ENCODE measurements at regions not wholly inside any gene's neighbourhood (a gene's known extent, or its start where the extent isn't known, plus 50 kb on each side); places are given as distances from the start of the nearest gene placed in this dataset.
A peak's percentile ranks its signal among the peaks of the same experiment; 100 is the strongest.

- no peak for DNase-seq
Measured at GRCh38 chr10:36191009-36191408, 548.9 kb upstream of the FZD8 start.

- DNase-seq, result no peak
Measured at GRCh38 chr10:36188461-36188860, 546.4 kb upstream of the FZD8 start.

GRCh38 chr10:36188080-36188453, 546.0 kb upstream of the FZD8 start:
- DNase-seq, result no peak

- DNase-seq, result no peak
Measured at GRCh38 chr10:36187380-36188079, 545.4 kb upstream of the FZD8 start.

GRCh38 chr10:36185097-36185496, 543.0 kb upstream of the FZD8 start:
- DNase-seq, result peak; percentile 31

GRCh38 chr10:36183726-36184125, 541.6 kb upstream of the FZD8 start:
- DNase-seq, result no peak

- DNase-seq, result no peak
Measured at GRCh38 chr10:36183056-36183455, 541.0 kb upstream of the FZD8 start.

GRCh38 chr10:36182606-36183005, 540.5 kb upstream of the FZD8 start:
- DNase-seq, result no peak

- DNase-seq, result peak; percentile 45
Measured at GRCh38 chr10:36182179-36182566, 540.1 kb upstream of the FZD8 start.

GRCh38 chr10:36181426-36182178, 539.5 kb upstream of the FZD8 start:
- DNase-seq, result no peak

GRCh38 chr10:36178616-36179015, 536.5 kb upstream of the FZD8 start:
- DNase-seq, result no peak

- no peak for DNase-seq
Measured at GRCh38 chr10:36177071-36177470, 535.0 kb upstream of the FZD8 start.

GRCh38 chr10:36175954-36176353, 533.9 kb upstream of the FZD8 start:
- DNase-seq, result no peak

- no peak for DNase-seq
Measured at GRCh38 chr10:36173364-36173763, 531.3 kb upstream of the FZD8 start.

- DNase-seq, result no peak
Measured at GRCh38 chr10:36171953-36172940, 530.2 kb upstream of the FZD8 start.

- no peak for DNase-seq
Measured at GRCh38 chr10:36171556-36171952, 529.5 kb upstream of the FZD8 start.

GRCh38 chr10:36170943-36171501, 528.9 kb upstream of the FZD8 start:
- no peak for DNase-seq

- no peak for DNase-seq
Measured at GRCh38 chr10:36170142-36170719, 528.1 kb upstream of the FZD8 start.

GRCh38 chr10:36168777-36169176, 526.7 kb upstream of the FZD8 start:
- no peak for DNase-seq

GRCh38 chr10:36164556-36165504, 522.7 kb upstream of the FZD8 start:
- DNase-seq, result no peak

GRCh38 chr10:36163827-36164226, 521.7 kb upstream of the FZD8 start:
- DNase-seq, result no peak

Data from retina (tissue), 1 donor.